ENCODE measurements at regions not wholly inside any gene's neighbourhood (a gene's known extent, or its start where the extent isn't known, plus 50 kb on each side); places are given as distances from the start of the nearest gene placed in this dataset.

- TF ChIP-seq MYC (IDR thresholded peaks at IDR 0.05; ENCODE audit: low read depth, low read length) (no peak), CTCF (IDR thresholded peaks at IDR 0.05; ENCODE audit: extremely low read depth in 1 of 2, insufficient read depth in 1 of 2, low read depth in 1 of 2, low read length in 2 of 2) (no peak), POLR2A (IDR thresholded peaks at IDR 0.05; ENCODE audit: low read depth, low read length) (no peak), POLR2AphosphoS5 (IDR thresholded peaks at IDR 0.05; ENCODE audit: insufficient read depth, low read depth, low read length) (no peak), MAX (IDR thresholded peaks at IDR 0.05; ENCODE audit: insufficient read depth, insufficient read length) (no peak), JUN (IDR thresholded peaks at IDR 0.05; ENCODE audit: borderline replicate concordance, insufficient read depth, insufficient read length, low read depth) (no peak), EZH2 (IDR thresholded peaks at IDR 0.05; ENCODE audit: borderline replicate concordance, low read depth, low read length, severe bottlenecking) (no peak), GATA2 (IDR thresholded peaks at IDR 0.05; ENCODE audit: insufficient read depth, insufficient read length, low read depth, low read length) (no peak)
These were observed 247.9 kb downstream of the ERMARD start for GRCh38 chr6:169999367-169999766.
